ENCODE measurements at regions not wholly inside any gene's neighbourhood (a gene's known extent, or its start where the extent isn't known, plus 50 kb on each side); places are given as distances from the start of the nearest gene placed in this dataset.

DNA sequence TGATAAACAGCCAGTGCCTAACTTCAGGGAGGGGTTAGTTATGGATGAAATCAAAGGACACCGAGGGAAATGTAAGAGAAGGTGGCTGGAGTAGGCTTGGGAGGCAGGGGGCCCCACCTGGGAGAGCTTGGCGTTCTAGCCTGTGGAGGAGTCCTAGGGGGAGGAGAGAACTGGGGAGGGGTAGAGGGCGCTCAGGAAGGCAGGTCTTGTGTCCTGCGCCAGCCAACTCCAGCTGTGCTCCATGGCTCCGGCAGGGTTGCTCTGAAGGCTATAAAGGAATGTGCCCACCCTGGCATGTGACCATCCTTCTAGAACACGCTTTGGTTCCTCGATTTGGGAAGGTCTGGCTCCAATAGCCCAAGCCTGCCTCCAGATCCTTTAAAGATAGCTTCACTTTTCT lies 96.3 kb downstream of the SEC61G start:
- TF ChIP-seq CTCF (IDR thresholded peaks at IDR 0.05; ENCODE audit: insufficient read depth, low read length) = no peak
- no peak for TF ChIP-seq POLR2AphosphoS5 (IDR thresholded peaks at IDR 0.05; ENCODE audit: low read depth)
- no peak for TF ChIP-seq GABPA (IDR thresholded peaks at IDR 0.05; ENCODE audit: low read depth)
- TF ChIP-seq SPI1 (IDR thresholded peaks at IDR 0.05; ENCODE audit: borderline replicate concordance, low read depth) = no peak
- TF ChIP-seq REST (IDR thresholded peaks at IDR 0.05; ENCODE audit: insufficient replicate concordance, low read depth) = no peak

Measured in HL-60 (cell line).